SU-DHL-6 (cell line): ENCODE measurements at regions not wholly inside any gene's neighbourhood (a gene's known extent, or its start where the extent isn't known, plus 50 kb on each side); places are given as distances from the start of the nearest gene placed in this dataset.

ENCODE experiments used
- H2AFZ ChIP-seq: fragments of 200-600 bp; sonication (generic); 2 replicates; pipeline ENCODE4 v1.6.1; 2014; ENCODE audit warnings: low read depth, mild to moderate bottlenecking, moderate library complexity, mixed read lengths, antibody characterized with exemption, low read length; ENCODE audit not compliant: severe bottlenecking
- H3F3A ChIP-seq: fragments of 200-600 bp; shearing (Covaris generic); 2 replicates; pipeline ENCODE4 v1.6.0; 2016; ENCODE audit warnings: antibody characterized with exemption, mild to moderate bottlenecking; ENCODE audit not compliant: insufficient read depth
- H3K27ac ChIP-seq: fragments of 200-600 bp; sonication (generic); 2 replicates; pipeline ENCODE4 v1.5.1; 2016; ENCODE audit warnings: low read depth, mild to moderate bottlenecking, low read length, moderate library complexity, mixed read lengths
- H3K27me3 ChIP-seq: fragments of 200-600 bp; sonication (generic), shearing (Covaris generic); 2 replicates; pipeline ENCODE4 v1.6.0; 2014; ENCODE audit warnings: mild to moderate bottlenecking, low read length
- H3K36me3 ChIP-seq: fragments of 200-600 bp; sonication (generic); 2 replicates; pipeline ENCODE4 v1.6.1; 2014; ENCODE audit warnings: mild to moderate bottlenecking, low read length, mixed read lengths
- H3K4me2 ChIP-seq: fragments of 300-600, 200-600 bp; shearing (Covaris generic), sonication (generic); 2 replicates; pipeline ENCODE4 v1.6.0; 2014; ENCODE audit warnings: low read length, low read depth, mild to moderate bottlenecking; ENCODE audit not compliant: poor library complexity, severe bottlenecking
- H3K4me3 ChIP-seq: fragments of 200-600 bp; sonication (generic); 2 replicates; pipeline ENCODE4 v1.5.1; 2014; ENCODE audit warnings: antibody characterized with exemption, low read length, mild to moderate bottlenecking, mixed read lengths; ENCODE audit not compliant: insufficient read depth, poor library complexity, severe bottlenecking
- H3K79me2 ChIP-seq: fragments of 200-600 bp; sonication (generic); 2 replicates; pipeline ENCODE4 v1.6.1; 2014; ENCODE audit warnings: mild to moderate bottlenecking, low read length, moderate library complexity; ENCODE audit not compliant: insufficient read depth
- H3K9ac ChIP-seq: fragments of 200-600 bp; sonication (generic); 2 replicates; pipeline ENCODE4 v1.7.0; 2014; ENCODE audit warnings: mild to moderate bottlenecking, low read length
- H3K9me2 ChIP-seq: fragments of 200-600 bp; sonication (generic); replicated peaks from 2 replicates; pipeline ENCODE4 v1.6.1; 2014; ENCODE audit warnings: low read length; ENCODE audit not compliant: insufficient read depth
- H3K9me3 ChIP-seq: fragments of 200-600 bp; sonication (generic); 2 replicates; pipeline ENCODE4 v1.6.1; 2014; ENCODE audit warnings: low read length, mixed read lengths; ENCODE audit not compliant: insufficient read depth
- H4K20me1 ChIP-seq: fragments of 200-600 bp; sonication (generic); 2 replicates; pipeline ENCODE4 v1.6.1; 2014; ENCODE audit warnings: low read depth, mild to moderate bottlenecking, antibody characterized with exemption, low read length, moderate library complexity, mixed read lengths
- EZH2phosphoT487 ChIP-seq: fragments of 200-600 bp; sonication (generic), shearing (Covaris generic); conservative IDR thresholded peaks from 2 replicates; pipeline ENCODE4 v1.6.1; 2018; ENCODE audit warnings: mild to moderate bottlenecking, antibody characterized with exemption, low read length, moderate library complexity, mixed read lengths
- TF ChIP-seq, protein P1 (sequence below): fragments of 200-600 bp; sonication (generic); IDR thresholded peaks from one replicate; pipeline ENCODE4 v1.5.1; 2017; ENCODE audit warnings: antibody characterized with exemption, mild to moderate bottlenecking, low read length, moderate library complexity; ENCODE audit not compliant: insufficient read depth, poor library complexity, severe bottlenecking

- H3K27ac ChIP-seq: no peak overlapping the region
- TF ChIP-seq, protein P1, sequence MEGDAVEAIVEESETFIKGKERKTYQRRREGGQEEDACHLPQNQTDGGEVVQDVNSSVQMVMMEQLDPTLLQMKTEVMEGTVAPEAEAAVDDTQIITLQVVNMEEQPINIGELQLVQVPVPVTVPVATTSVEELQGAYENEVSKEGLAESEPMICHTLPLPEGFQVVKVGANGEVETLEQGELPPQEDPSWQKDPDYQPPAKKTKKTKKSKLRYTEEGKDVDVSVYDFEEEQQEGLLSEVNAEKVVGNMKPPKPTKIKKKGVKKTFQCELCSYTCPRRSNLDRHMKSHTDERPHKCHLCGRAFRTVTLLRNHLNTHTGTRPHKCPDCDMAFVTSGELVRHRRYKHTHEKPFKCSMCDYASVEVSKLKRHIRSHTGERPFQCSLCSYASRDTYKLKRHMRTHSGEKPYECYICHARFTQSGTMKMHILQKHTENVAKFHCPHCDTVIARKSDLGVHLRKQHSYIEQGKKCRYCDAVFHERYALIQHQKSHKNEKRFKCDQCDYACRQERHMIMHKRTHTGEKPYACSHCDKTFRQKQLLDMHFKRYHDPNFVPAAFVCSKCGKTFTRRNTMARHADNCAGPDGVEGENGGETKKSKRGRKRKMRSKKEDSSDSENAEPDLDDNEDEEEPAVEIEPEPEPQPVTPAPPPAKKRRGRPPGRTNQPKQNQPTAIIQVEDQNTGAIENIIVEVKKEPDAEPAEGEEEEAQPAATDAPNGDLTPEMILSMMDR: no peak
- no peak for TF ChIP-seq EZH2phosphoT487
- no peak overlapping the region for H3K4me2 ChIP-seq
- no peak overlapping the region for H3K9ac ChIP-seq
- no peak overlapping the region for H3K4me3 ChIP-seq
- no peak overlapping the region for H2AFZ ChIP-seq
- no peaks in the 10 kb centered on the region for H4K20me1 ChIP-seq
- H3K36me3 ChIP-seq: no peaks in the 10 kb centered on the region
- no peaks in the 10 kb centered on the region for H3K79me2 ChIP-seq
- no peaks in the 10 kb centered on the region for H3K9me2 ChIP-seq
- no peaks in the 10 kb centered on the region for H3K9me3 ChIP-seq
- no peaks in the 10 kb centered on the region for H3K27me3 ChIP-seq
- no peaks in the 10 kb centered on the region for H3F3A ChIP-seq
Observed at GRCh38 chr9:118929287-118929686, 439.9 kb downstream of the BRINP1 start.

GRCh38 chr9:118931941-118932340 is 437.3 kb downstream of the BRINP1 start:
- no peak overlapping the region for H3K9ac ChIP-seq
- H3K4me3 ChIP-seq: no peak overlapping the region
- TF ChIP-seq EZH2phosphoT487: no peak
- TF ChIP-seq, protein P1: no peak
- no peaks in the 10 kb centered on the region for H3K9me3 ChIP-seq
- no peaks in the 10 kb centered on the region for H4K20me1 ChIP-seq
- H3K79me2 ChIP-seq: no peaks in the 10 kb centered on the region
- H3K36me3 ChIP-seq: no peaks in the 10 kb centered on the region
- no peak overlapping the region for H3K4me2 ChIP-seq
- no peaks in the 10 kb centered on the region for H3K27me3 ChIP-seq
- no peak overlapping the region for H3K27ac ChIP-seq
- no peaks in the 10 kb centered on the region for H3K9me2 ChIP-seq
- H3F3A ChIP-seq: no peaks in the 10 kb centered on the region
- no peak overlapping the region for H2AFZ ChIP-seq

GRCh38 chr9:118938581-118938980 is 430.7 kb downstream of the BRINP1 start:
- H2AFZ ChIP-seq: no peak overlapping the region
- no peaks in the 10 kb centered on the region for H3K27me3 ChIP-seq
- no peak overlapping the region for H3K9ac ChIP-seq
- H3K79me2 ChIP-seq: no peaks in the 10 kb centered on the region
- no peaks in the 10 kb centered on the region for H4K20me1 ChIP-seq
- H3K9me3 ChIP-seq: no peaks in the 10 kb centered on the region
- no peak overlapping the region for H3K27ac ChIP-seq
- no peak overlapping the region for H3K4me2 ChIP-seq
- H3K4me3 ChIP-seq: no peak overlapping the region
- no peaks in the 10 kb centered on the region for H3K36me3 ChIP-seq
- H3F3A ChIP-seq: no peaks in the 10 kb centered on the region
- TF ChIP-seq, protein P1: no peak
- TF ChIP-seq EZH2phosphoT487: no peak
- no peaks in the 10 kb centered on the region for H3K9me2 ChIP-seq

- TF ChIP-seq EZH2phosphoT487: no peak
- TF ChIP-seq, protein P1: no peak
- Histone ChIP-seq H3K4me2 (no peak overlapping the region), H3K27ac (no peak overlapping the region), H2AFZ (no peak overlapping the region), H4K20me1 (no peaks in the 10 kb centered on the region), H3K9ac (no peak overlapping the region), H3K36me3 (no peaks in the 10 kb centered on the region), H3K4me3 (no peak overlapping the region), H3K27me3 (no peaks in the 10 kb centered on the region), H3K79me2 (no peaks in the 10 kb centered on the region), H3F3A (no peaks in the 10 kb centered on the region), H3K9me3 (no peaks in the 10 kb centered on the region), H3K9me2 (no peaks in the 10 kb centered on the region)
Observed at GRCh38 chr9:118940473-118940872, 428.8 kb downstream of the BRINP1 start.
